ENCODE measurements at regions not wholly inside any gene's neighbourhood (a gene's known extent, or its start where the extent isn't known, plus 50 kb on each side); places are given as distances from the start of the nearest gene placed in this dataset.

DNA sequence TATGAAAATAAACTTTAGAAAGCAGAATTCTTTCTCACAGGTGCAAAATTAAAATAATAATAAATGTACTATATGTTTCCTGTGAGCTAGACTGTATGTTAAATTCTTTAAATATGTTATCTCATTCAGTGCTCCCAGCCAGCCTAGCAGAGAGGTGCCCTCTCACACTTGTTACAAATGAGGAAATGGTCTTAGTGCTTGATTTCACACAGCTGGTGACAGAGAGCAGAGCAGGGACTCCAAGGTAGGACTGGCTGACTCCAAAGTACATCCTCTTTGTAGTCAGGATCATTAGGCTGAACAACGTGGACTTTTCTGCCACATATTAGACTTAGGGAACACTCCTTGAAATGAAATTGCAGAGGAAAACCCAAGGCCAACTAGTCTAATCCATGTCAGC lies 72.0 kb upstream of the HHIP start:
- DNase-seq, result no peak
- no peaks in the 10 kb centered on the region for H3K4me1 ChIP-seq
- H3K27me3 ChIP-seq, result no peaks in the 10 kb centered on the region
- no peaks in the 10 kb centered on the region for H3K9me3 ChIP-seq
- H3K36me3 ChIP-seq, result no peaks in the 10 kb centered on the region
- TF ChIP-seq, protein P1, sequence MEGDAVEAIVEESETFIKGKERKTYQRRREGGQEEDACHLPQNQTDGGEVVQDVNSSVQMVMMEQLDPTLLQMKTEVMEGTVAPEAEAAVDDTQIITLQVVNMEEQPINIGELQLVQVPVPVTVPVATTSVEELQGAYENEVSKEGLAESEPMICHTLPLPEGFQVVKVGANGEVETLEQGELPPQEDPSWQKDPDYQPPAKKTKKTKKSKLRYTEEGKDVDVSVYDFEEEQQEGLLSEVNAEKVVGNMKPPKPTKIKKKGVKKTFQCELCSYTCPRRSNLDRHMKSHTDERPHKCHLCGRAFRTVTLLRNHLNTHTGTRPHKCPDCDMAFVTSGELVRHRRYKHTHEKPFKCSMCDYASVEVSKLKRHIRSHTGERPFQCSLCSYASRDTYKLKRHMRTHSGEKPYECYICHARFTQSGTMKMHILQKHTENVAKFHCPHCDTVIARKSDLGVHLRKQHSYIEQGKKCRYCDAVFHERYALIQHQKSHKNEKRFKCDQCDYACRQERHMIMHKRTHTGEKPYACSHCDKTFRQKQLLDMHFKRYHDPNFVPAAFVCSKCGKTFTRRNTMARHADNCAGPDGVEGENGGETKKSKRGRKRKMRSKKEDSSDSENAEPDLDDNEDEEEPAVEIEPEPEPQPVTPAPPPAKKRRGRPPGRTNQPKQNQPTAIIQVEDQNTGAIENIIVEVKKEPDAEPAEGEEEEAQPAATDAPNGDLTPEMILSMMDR (IDR thresholded peaks at IDR 0.05; ENCODE audit: low read depth, low read length), result no peak
- no peak overlapping the region for H3K4me3 ChIP-seq (ENCODE audit: low read depth, low read length)

DNA sequence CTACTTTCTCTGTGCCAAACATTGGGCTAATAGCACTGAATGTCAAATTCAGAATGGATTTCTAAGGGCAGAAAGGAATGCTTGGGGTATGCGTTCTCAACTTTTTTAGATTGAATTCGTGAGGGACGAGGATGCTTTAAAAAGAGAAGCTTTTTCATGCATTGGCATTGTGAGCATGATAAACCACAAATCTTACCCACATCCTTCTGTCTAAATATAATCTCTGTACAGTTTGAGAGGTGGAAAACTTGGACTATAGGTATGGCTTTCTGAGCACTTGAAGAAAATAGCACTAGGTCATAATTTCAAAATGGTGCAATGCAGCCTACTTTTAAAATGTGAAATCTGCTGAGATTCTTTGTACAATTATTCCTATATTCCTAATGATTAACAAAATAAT lies 71.4 kb upstream of the HHIP start:
- no peaks in the 10 kb centered on the region for H3K4me1 ChIP-seq
- H3K27me3 ChIP-seq, result no peaks in the 10 kb centered on the region
- DNase-seq, result no peak
- H3K4me3 ChIP-seq (ENCODE audit: low read depth, low read length), result no peak overlapping the region
- TF ChIP-seq, protein P1 (IDR thresholded peaks at IDR 0.05; ENCODE audit: low read depth, low read length), result no peak
- H3K9me3 ChIP-seq, result no peaks in the 10 kb centered on the region
- H3K36me3 ChIP-seq, result no peaks in the 10 kb centered on the region

GRCh38 chr4:144575181-144575580 lies 70.8 kb upstream of the HHIP start:
- Histone ChIP-seq H3K4me1 (no peaks in the 10 kb centered on the region), H3K27me3 (no peaks in the 10 kb centered on the region), H3K9me3 (no peaks in the 10 kb centered on the region), H3K36me3 (no peaks in the 10 kb centered on the region), H3K4me3 (ENCODE audit: low read depth, low read length) (no peak overlapping the region)
- no peak for DNase-seq
- TF ChIP-seq, protein P1 (IDR thresholded peaks at IDR 0.05; ENCODE audit: low read depth, low read length), result no peak

DNA sequence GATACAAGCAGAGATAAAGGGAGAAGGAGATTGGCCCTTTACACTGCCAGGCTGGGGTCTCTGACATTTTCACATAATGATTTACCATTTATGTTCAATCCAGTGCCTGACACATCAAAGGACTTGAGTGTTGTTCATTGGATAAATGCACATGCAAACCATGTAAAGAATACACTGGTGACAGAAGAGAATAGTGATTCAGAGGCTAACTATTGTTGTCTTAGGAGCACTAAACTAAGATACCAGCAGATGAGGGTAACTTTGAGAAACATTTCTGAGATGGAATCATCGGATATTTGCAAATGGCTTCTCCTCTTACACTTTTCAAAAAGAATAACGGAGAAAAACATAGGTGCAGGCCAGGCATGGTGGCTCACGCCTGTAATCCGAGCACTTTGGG lies 67.3 kb upstream of the HHIP start:
- Histone ChIP-seq H3K9me3 (no peaks in the 10 kb centered on the region), H3K36me3 (no peaks in the 10 kb centered on the region), H3K27me3 (no peaks in the 10 kb centered on the region), H3K4me1 (no peaks in the 10 kb centered on the region), H3K4me3 (ENCODE audit: low read depth, low read length) (no peak overlapping the region)
- no peak for DNase-seq
- TF ChIP-seq, protein P1 (IDR thresholded peaks at IDR 0.05; ENCODE audit: low read depth, low read length), result no peak

- Histone ChIP-seq H3K4me1 (no peaks in the 10 kb centered on the region), H3K36me3 (no peaks in the 10 kb centered on the region), H3K9me3 (no peaks in the 10 kb centered on the region), H3K4me3 (ENCODE audit: low read depth, low read length) (no peak overlapping the region), H3K27me3 (no peaks in the 10 kb centered on the region)
- TF ChIP-seq, protein P1 (IDR thresholded peaks at IDR 0.05; ENCODE audit: low read depth, low read length), result no peak
- no peak for DNase-seq
These were observed 66.4 kb upstream of the HHIP start for GRCh38 chr4:144579411-144580030.

- Histone ChIP-seq H3K9me3 (no peaks in the 10 kb centered on the region), H3K27me3 (no peaks in the 10 kb centered on the region), H3K36me3 (no peaks in the 10 kb centered on the region), H3K4me3 (ENCODE audit: low read depth, low read length) (no peak overlapping the region), H3K4me1 (no peaks in the 10 kb centered on the region)
- no peak for DNase-seq
- TF ChIP-seq, protein P1 (IDR thresholded peaks at IDR 0.05; ENCODE audit: low read depth, low read length), result no peak
These were observed 65.5 kb upstream of the HHIP start for GRCh38 chr4:144580430-144580829.

Measured in BE2C (cell line).